NOMO-1 (cell line): ENCODE measurements at regions not wholly inside any gene's neighbourhood (a gene's known extent, or its start where the extent isn't known, plus 50 kb on each side); places are given as distances from the start of the nearest gene placed in this dataset.

ENCODE experiments used
- DNase-seq, 2 experiments: peaks; one replicate each; lab custom pipeline; 2025; ENCODE audit not compliant: unreplicated experiment in 2 of 2; lab: John Stamatoyannopoulos, UW

DNA sequence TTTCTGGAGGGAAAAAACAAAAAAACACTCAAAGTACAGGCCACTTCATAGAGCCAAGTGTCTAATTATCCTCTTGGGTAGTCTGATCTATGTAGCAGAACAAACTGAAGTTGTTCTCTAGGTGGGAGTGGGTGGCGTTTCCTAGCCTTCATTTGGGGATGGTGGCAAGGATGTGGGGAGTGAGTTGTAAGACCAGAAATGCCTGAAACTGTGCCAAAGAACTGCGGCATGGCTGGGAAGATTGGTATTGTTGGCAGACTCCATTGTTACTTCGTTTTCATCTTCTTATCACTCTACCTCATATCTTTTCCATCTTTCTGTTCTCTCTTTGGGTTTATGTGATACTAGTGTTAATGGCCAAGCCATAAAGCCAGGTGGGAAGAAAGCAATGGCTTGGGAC lies 177.3 kb upstream of the DDHD1 start:
- no peak for DNase-seq

DNA sequence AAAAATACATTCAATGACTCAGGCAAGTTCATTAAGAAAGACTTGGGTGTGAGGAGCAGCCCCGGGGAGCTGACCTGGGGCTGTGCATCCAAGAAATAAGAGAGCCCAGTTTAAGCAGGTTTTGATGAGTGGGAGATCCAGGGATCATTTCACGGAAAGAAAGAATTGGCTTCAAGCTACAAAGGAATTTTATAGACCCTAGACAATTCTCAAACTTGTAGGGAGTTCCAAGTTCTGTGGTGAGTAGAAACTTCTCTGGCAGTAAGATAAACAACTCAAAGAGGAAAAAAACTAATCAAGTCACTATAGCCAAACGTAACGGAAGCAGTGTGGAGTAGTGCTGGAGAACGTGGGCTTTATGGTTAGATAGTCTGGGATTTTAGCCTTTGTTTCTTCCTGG lies 175.7 kb upstream of the DDHD1 start:
- no peak for DNase-seq

DNA sequence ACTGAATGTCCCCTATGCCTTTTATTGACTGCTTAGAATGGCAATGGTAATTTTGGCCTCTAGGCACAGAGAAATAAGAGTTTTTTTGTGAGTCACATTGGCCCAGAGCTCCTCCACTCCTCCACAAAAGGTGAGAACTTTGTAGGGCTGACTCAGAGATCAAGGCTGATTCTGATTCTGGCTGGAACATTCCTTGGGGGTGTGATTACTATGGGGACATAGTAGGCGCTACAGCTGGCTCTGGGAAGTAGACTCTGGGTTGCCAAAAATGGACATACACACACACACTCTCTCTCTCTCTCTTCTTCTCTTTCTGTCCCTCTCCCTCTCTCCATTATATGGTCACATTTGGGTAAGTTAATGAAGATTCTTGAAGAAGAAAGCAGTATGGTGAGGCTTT lies 174.6 kb upstream of the DDHD1 start:
- DNase-seq, result no peak

DNA sequence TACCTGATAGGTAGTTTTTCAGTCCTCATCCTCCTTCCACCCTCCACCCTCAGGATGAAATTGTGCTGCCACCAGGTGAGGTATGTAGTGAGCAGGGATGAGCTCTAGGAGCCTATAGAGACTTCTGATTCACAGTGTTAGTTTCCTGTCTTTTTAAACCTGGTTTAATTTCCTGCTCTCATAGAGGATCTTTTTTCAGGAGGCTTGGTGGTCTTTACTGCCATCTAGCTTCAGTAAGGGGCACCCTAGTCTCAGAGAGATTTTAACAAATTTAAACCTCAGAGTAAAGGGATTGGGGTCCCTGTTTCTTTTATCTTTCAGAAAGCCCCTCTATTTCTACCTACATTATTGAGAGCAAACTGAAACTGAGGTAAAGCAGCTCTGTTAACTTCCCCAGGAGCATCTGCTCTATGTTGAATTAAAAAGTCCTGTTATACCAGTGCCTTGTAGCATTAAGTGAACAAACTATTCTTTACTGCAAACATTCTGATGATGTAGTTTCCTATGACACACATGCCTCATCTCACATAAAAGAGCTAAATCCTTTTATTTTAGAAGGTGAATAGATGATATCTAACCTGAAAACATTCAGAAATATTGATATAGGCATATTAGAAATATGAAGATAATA lies 172.2 kb upstream of the DDHD1 start:
- DNase-seq, result no peak

DNA sequence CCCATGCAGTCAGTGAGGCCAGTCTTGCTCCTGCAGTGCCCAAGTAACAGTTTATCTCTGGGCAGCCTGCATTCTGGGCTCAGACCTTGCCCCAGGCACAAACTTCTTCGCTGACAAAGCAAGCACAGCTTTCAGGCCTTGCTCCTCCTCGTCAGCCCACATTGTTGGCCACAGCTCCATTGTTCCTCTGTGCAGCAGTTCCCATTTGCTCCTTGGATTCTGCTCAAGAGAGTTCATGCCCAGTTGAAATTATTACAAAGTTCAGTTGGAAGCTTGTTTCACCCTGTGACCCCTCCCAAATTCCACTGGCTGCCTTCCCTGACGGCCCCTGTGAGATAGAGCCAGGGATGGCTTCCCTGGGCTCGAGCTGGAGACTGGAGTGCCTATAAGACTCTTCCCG lies 163.4 kb upstream of the DDHD1 start:
- no peak for DNase-seq

DNA sequence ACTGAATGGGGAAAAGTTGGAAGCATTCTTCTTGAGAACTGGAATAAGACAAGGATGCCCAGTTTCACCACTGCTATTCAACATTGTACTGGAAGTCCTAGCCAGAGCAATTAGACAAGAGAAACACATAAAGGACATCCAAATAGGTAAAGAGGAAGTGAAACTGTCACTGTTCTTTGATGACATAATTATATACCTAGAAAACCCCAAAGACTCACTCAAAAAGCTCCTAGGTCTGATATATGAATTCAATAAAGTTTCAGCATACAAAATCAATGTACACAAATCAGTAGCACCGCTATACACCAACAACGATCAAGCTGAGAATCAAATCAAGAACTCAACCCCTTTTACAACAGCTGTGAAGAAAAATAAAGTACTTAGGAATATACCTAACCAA lies 157.3 kb upstream of the DDHD1 start:
- peak in 1 of 2 experiments; percentile 1 for DNase-seq

DNA sequence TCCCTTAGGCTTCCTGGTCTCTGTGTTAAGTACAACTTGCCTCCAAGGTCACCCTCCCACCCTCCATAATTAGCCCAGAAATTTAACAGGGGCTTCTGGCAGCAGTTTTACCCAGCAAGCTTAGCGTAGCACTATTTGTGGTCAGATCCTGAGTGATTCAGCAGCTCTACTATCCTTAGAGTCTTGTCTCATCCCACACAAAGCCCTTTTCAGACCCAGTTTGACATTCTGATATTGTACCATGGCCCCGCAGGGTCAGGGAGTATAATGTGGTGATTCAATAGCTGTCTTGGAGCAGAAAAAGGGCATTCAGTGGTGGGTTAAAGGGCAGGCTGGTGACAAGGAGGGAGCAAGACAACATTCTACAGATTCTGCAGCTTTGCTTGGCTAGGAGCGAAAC lies 153.8 kb upstream of the DDHD1 start:
- no peak for DNase-seq

DNA sequence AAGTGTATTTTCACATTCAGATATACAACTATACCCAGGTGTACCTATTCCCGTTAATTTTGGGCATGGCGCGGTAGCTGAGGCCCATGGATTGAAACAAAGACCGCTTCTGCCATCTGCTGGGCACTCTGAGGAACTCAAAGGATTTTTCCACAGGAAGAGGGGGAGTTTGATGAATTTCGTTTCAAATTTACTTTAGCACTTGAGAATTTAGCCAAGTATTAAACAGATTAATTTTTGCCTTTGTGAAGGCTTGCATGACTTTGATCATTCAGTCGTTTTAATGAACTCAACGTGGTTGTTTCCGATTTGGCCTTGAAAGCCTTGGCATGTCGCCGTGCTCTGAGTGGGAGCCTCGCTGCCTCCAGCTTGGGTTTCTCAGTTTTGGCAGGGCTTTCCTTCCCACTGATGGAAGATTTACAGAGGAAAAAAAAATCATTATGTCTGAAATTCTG lies 153.2 kb upstream of the DDHD1 start:
- DNase-seq, result peak; percentile 24 to 46

DNA sequence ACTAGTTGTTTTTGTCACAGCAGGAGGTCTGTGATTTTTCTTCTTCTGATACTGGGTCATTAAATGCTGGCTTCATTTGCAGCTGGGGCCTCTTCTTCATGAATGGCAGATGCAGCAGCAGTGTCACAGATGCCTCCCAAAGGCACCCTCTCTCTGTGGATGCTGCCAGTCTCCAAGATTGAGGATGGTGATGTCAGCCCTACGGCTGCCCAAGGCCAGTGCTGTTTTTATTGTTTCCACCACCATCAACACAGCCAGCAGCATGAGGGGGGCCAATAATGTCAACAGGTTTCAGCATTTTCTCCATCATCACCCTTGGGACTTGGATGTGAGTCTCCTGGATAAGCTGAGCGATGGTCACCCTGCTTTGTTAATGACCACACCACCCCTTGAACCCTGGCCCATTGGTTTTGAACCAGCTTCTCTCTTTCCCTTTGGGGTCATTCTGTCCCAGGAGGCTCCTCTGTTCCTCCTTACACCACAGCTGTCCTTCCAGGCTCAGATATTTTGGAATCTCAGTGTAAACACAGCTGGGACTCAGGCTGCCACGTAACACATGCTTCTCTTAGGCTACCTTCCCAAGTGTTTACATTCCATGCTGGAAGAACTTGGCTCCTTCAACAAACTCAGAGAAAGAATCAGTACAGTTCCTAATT lies 151.7 kb upstream of the DDHD1 start:
- DNase-seq, result no peak

DNA sequence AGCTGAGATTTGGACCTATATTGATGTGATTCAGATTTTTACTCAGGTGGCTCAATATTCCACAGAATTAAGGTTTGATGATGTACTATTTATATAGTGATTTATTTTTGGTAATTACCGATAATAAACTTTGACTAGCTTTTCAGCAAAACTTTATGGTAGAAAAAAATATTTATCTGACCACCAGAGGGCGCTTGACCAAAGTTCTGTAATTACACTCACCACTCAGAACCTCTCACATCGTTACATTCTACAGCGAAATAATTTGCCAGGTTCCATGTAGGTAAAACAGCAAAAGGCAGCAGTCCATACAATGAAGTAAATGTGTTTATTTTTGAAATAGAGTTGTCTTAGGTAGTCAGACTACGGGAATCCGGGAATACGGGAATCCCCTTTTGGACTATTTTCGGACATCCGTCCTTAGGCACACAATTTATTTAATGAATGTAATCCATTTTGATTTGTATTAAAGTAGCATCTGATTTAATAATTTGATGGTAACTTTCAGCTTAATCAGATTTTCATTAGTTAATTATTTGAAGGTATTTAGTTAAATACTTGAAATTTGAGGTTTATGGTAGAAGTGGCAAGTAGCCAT lies 143.0 kb upstream of the DDHD1 start:
- DNase-seq, result peak in 1 of 2 experiments; percentile 26

DNA sequence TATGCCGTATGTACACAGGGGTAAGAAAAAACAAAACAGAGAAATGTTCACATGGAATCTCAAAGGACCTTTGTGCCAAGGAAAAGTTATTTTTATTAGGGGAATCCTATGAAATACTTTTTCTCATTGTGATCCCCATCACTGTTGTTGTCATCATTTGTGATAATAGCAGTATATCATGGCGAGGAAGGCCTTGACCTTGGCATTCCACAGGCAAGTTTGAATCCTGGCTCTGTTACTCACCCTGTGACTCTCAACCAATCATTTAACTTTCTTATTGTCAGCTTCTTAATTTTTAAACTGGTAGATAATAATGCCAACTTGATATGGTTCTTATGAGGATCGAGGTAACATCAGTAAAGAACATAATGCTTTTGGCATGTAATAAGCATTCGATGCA lies 142.2 kb upstream of the DDHD1 start:
- no peak for DNase-seq

DNA sequence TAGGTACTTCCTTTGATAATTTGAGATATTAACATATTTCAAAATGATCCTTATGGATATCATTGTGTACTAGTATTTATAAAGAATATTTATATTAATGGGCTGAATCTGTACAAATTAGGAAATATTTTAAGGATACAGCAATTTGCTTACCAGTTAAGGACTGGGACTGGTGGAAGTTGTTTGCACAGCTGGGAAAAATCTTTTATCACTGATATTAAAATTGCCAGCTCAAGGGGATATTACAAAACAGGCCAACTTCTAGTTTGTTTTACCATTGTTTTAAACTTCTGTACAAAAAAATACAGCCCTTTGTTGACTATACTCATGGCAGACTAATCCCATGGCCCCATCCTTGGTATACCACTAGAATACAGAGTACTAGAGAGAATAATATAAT lies 133.2 kb upstream of the DDHD1 start:
- no peak for DNase-seq

DNA sequence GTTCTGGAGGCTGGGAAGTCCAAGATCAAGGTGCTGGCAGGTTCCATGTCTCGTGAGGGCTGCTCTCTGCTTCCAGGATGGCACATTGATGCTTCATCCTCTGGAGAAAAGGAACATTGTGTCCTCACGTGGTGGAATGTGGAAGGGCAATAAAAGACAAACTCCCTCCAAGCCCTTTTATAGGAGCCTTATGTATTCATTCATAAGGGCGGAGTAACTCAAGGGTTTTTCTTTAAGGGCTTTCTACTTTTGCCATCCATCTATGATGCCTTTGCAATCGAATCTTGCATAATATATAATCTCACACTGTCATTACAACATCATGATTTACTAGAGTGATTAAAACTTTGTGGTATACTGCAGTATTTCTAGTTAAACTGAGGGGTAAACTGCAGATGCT lies 132.7 kb upstream of the DDHD1 start:
- DNase-seq, result no peak

DNA sequence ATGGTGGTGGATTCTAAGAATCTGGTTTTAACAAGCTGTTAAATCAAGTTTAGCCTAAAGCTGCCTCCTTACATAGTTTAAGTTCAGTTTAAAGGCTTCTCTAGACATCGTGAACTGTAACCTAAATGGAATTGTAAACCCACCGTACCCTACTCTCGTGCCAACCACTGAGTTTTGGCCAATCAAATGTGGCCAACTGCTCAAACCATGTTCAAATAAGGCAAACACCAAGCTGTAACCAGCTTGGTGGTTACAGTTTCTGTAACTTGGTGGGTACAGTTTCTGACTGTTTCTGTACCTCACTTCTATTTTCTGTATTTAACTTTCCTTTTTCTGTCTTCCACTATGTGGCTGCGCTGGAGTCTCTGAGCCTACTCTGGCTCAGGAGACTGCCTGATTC lies 131.9 kb upstream of the DDHD1 start:
- DNase-seq, result no peak

DNA sequence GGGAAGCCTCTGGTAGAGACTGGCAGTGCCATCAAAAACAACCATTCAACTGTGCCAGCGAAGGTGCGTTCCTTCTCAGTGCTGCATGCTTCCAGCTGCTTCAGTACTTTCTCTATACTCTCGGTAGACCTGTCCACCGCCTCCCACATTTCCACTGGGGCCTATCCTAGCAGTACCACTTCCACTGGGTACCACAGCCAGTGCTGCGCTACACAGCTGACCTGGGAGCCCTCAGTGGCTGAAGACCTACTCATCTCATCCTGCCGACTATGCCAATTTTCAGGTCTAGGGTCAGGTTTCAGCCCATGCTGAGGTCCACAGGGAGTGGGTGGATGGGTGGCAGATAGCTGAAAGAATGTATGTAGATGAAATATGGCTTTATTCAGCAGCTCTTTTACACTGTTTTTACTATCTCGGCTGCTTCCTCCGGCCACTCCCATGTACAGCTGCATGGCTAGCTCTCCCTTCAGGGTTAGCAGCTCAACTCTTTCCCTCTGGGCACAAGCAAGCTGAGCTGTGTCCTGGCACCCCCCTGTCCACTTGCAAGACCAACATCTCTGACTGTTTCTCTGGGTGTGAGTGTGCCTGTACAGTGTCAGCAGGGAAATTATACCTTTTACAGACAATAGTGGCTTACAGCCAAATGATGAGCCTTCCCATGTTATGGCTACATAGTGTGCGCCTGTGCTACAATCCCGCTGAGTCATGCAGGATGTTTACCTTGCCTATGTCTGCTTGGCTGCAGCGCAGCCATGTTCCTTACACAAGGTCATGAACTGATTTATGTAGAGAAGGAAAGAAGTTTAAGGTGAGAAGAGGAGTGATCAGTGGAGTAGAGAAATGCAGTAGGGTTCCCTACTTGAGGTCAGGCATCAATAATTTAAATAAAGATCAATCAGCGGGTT lies 125.7 kb upstream of the DDHD1 start:
- no peak for DNase-seq

DNA sequence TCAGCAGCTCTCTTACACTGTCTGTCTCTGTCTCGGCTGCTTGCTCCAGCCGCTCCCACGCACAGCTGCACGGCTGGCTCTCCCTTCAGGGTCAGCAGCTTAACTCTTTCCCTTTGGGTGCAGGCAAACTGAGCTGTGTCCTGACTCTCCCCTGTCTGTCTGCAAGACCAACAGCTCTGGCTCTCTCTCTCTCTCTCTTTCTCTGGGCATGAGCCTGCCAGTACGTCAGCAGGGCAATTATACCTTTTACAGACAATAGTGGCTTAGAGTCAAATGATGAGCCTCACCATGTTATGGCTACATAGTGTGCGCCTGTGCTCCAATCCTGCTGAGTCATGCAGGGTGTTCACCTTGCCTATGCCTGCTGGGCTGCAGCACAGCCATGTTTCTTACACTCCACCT lies 120.5 kb upstream of the DDHD1 start:
- no peak for DNase-seq

DNA sequence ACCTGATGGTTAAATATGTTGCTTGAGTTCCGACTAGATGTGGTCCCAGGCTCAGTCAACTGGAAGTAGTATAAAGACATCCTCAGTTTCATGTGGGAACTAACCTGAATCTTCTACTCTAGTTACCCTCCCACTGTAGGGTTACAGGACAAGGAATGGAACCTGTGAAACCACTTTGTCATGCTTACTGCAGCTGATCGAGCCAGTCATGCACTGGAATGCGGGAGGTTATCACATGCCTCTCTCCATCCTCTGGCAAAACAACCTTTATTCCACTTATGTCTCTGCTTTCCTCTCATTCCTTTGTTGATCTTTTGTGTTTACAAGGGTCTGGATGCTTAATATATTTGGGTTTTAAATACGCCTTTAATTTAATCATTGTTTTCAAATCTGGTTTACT lies 111.9 kb upstream of the DDHD1 start:
- no peak for DNase-seq

DNA sequence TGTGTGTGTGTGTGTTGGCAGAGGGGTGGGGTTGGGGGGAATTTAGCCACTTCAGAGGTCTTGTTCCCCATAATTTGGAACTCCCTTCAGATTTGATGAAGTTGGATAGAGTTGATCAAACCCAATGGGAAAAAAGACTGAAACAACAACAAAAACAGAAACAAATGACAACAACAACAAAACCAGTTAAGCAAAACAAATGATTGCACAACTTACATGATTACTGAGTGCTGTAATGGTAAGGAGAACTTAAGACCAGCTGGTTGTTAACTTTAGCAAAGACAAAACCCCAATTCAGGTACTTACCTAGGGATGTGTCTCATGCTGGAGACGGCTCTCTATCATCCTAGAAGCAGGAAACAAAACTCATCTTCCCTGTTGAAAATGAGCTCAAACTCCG lies 107.8 kb upstream of the DDHD1 start:
- DNase-seq, result no peak

DNA sequence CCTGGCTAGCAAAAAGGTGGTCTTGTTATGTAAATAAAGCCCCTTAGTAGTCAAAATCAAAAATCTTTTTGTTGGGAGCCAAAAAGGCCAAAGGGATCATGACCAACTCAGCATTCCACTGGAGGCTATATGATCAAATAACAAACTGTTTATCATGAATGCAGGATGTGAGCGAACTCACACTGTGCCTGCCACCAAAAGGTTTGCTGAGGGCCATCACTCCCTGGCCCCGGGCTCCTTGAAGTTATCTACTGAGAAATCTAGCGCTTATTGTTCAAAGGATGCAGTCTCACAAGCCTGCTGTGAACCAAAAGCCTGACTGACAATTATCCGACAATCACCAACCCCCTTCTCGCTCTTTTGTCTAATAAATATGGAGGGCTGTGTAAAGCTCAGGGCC lies 107.2 kb upstream of the DDHD1 start:
- no peak for DNase-seq

DNA sequence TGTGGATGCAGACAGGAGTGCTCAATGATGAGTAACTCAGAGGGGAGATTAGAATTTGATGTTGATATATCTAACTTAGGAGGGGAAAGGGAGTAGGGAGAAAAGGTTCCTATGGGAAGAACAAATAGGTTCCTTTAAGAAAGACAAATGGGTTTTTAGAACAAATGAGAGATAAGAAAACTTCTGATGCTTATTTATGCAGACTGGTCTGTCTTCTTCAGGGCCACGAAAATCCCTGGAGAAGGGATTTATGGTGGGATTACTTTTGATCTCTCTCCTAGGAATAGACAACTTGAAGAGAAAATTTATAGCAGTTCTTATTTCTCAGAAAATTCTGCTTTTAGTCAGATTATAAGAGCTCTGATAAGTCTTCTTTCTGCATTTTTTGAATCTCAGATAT lies 99.0 kb upstream of the DDHD1 start:
- DNase-seq, result no peak

DNA sequence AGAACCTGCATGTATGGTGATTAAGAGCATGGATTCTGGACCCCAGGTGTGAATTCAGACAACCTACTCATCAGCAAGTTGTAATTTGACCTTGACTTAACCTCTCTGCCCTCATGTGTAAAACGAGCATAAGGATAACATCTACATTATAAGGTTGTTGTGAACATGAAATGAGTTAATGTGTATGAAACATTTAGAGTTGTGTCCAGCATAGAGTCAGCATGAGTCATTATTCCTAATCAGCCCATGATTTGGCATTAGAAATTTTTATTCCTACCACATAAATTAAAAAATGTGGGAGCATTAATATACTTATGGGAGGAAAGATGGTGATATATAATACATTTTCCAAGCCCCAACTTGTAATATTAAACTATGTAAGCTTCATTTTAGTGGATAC lies 95.9 kb upstream of the DDHD1 start:
- no peak for DNase-seq
